ENCODE measurements at regions not wholly inside any gene's neighbourhood (a gene's known extent, or its start where the extent isn't known, plus 50 kb on each side); places are given as distances from the start of the nearest gene placed in this dataset.

GRCh38 chr3:34263101-34263621 lies 464.7 kb downstream of the PDCD6IP start:
- TF ChIP-seq MYC (IDR thresholded peaks at IDR 0.05; ENCODE audit: low read depth, low read length) (no peak), CTCF (IDR thresholded peaks at IDR 0.05; ENCODE audit: extremely low read depth in 1 of 2, insufficient read depth in 1 of 2, low read depth in 1 of 2, low read length in 2 of 2) (no peak), POLR2AphosphoS5 (IDR thresholded peaks at IDR 0.05; ENCODE audit: insufficient read depth, low read depth, low read length) (no peak)

Data from endothelial cell of umbilical vein (primary cell).